Glomerular visceral epithelial cell (primary cell): ENCODE measurements at regions not wholly inside any gene's neighbourhood (a gene's known extent, or its start where the extent isn't known, plus 50 kb on each side); places are given as distances from the start of the nearest gene placed in this dataset.
A peak's percentile ranks its signal among the peaks of the same experiment; 100 is the strongest.

Experiments
- DNase-seq: peaks from one replicate; pipeline ENCODE4 v3.0.0-alpha.2; 2016; ENCODE audit errors: extremely low spot score

- no peak for DNase-seq
These were observed 438.0 kb upstream of the MPDZ start for GRCh38 chr9:13717322-13718054.

- DNase-seq = no peak
These were observed 437.3 kb upstream of the MPDZ start for GRCh38 chr9:13716601-13717321.

DNA sequence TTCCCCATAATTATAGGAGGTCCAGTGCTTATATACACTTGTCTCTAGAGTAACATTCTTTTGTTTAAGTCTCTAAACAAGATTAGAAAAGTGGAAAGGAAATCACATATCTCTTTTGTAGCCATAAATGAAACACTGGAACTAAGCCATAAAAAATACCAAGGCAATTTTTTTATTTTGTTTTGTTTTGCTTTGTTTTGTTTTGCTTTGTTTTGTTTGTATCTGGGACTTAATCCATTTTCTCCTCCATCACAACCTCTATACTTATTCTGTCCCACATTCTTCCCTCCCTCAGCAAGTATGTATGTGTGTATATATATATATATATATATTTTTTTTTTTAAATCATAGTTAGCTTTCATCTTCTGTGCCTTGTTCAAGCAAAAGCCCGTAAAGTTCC, 436.6 kb upstream of the MPDZ start:
- no peak for DNase-seq

- DNase-seq = no peak
These were observed 435.9 kb upstream of the MPDZ start for GRCh38 chr9:13715430-13715829.

- no peak for DNase-seq
These were observed 428.4 kb upstream of the MPDZ start for GRCh38 chr9:13707612-13708576.

DNA sequence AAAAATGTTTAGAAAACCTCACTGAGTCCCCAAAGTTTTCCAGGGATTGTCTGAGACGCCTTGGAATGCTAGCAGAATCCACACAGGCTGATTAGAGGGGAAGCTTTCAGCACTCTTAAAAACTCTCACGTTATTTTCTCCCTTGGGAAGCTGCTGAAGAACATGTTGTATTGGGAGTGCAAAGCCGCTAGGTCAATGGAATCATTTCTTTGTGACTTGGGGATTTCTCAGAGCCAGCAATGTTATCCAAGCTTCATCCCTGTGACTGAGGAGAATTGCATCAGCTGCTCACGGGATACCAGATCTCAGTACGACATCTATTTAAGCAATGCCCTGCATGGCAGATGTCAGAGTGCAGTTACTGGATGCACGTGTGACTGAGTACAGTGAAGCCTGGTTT, 426.4 kb upstream of the MPDZ start:
- DNase-seq = no peak

DNA sequence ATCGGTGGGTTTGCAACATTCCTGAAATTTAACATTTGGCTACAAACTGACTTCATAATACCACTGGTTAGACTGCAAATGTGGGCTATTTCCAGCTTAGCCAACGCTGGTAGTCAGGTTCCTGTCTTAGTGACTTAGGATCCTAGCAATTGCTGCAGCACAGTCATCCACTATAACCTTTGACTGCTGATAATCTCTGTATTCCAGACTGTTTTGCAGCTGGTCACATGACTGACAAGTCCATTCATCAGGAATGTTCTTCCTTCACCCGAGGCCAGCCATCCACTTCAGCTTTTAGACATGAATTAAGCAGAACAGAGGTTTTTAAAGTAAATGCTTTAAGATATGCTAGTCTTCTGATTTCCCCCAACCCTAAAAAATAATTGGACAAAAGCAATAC, 425.9 kb upstream of the MPDZ start:
- no peak for DNase-seq

DNA sequence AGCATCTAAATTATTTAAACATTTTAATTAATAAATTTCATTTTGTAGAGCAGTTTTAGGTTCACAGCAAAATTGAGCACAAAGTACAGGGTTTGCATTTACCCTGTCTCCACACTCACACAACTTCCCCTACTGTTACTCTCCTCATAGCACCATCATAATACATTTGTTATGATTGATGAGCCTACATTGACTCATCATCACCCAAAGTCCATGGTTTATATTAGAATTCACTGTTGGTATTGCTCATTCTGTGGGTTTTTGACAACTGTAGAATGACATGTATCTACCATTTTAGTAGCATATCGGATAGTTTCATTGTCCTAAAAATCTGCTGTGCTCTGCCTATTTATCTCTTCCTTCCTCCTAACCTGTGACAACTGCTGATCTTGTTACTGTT, 411.1 kb upstream of the MPDZ start:
- DNase-seq = peak; percentile 3

- DNase-seq = no peak
These were observed 410.4 kb upstream of the MPDZ start for GRCh38 chr9:13689925-13690324.

GRCh38 chr9:13688990-13689600, 409.6 kb upstream of the MPDZ start:
- no peak for DNase-seq

DNA sequence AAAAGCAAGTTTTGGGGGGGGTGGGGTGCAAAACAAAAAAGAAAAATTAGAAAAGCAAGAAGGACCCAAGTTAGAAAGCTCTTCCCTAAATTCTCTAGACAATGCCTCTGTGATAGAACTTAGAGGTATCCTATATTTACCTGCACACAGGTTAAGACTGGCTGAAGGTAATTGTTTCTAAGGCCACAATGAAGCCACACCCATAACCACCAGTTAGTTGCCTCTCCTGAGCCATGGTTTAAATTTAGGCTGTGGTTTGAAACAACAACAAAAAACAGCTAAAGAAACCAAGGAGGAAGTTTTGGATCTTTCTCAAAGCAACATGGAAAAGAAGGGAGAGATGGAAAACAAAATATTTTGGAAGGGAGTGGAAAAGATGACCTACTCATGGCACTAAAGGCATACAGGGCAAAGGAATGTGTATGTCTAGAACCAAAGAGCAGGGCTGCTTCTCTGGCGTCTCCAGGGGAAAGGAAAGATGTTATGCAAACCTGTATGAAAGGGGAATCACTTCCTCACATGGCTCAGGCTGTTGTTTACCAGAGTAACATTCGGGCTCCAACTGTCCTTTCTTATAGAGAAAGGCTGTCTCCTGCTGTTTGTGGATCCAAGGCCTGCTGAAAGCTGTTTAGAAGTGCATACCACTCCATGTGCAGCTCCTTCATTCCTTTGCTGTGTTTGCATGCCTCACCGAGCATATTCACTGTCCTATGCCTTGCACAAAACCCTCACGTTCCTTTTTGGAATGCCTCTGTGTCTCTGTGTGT, 408.9 kb upstream of the MPDZ start:
- peak; percentile 3 for DNase-seq

DNA sequence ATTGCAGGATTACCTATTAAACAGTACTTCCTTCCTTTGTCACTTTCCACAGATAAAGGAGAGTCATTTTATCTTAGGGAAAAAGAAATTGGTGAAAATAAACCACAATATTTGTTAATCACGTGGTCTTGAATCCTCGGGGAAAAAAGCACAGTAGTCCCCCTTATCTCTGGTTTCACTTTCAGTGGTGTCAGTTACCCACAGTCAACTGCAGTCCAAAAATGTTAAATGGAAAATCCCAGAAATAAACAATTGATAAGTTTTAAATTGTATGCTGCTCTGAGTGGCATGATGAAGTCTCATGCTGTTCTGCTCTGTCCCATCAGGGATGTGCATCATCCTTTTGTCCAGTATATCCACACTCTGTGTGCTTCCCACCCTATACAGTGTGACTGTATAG, 405.2 kb upstream of the MPDZ start:
- DNase-seq = no peak

- no peak for DNase-seq
These were observed 398.3 kb upstream of the MPDZ start for GRCh38 chr9:13677801-13678200.

DNA sequence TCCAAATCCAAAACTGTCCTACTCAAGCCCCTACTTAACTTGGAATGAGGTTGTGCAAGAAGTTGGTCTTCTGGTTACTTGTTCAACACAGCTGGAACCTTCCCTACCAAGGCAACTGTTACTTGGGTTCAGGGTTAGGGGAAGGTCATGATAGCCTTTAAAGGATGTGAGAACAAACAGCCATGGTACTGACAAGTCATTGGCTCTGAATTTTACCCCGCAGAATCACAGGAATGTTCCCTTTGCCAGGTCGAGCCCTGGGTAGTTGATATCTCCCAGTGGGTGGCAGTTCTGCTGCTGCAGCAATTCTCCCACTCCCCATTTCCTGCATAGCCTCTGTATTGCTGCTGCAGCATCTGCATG, 396.1 kb upstream of the MPDZ start:
- no peak for DNase-seq

DNA sequence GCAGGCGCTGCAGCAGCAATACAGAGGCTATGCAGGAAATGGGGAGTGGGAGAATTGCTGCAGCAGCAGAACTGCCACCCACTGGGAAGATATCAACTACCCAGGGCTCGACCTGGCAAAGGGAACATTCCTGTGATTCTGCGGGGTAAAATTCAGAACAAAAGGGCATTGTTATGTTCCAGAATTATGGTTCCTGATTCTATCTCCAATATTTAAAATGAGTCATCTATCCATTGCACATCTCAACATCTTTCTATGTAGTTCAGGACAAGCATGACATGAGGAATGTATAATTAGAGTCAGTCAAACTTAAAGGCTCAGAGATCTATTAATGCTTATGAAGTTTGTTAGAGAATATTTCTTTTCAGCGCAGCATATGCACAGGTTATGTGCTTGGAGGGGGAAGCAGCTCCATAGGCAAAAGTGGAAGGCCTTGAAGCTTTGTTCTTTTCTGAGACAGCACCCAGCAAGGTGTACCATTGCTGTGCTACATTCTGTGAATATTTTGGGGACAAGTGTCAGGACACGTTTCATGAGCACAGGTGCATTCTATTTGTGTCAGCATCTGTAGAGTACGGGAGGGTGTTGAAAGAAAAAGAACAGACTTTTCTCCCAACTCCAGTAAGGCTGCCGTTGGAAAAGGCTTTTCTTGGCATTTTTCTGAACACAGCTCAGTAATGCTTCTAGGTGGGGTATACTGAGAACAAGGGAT, 395.6 kb upstream of the MPDZ start:
- no peak for DNase-seq

DNA sequence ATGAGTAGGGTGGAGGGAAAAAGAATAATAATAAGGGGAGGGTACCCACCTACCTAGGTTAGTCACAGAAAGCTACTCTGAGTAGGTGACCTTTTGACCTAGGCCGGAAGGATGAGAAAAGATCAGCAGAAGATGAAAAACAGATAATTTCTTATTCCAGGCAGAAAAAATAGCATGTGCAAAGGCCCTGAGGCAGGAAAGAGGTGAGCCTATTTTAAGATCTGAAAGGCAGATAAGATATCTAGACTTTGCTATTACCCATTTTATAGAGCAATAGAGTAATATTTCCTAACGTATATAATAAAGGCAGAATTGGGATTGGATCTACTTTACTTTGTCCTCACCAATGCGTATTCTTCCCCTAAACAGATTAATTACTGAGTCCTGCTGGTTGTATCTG, 393.9 kb upstream of the MPDZ start:
- no peak for DNase-seq

GRCh38 chr9:13665418-13666066, 386.1 kb upstream of the MPDZ start:
- no peak for DNase-seq

GRCh38 chr9:13661014-13661413, 381.5 kb upstream of the MPDZ start:
- DNase-seq = no peak

GRCh38 chr9:13651969-13652663, 372.6 kb upstream of the MPDZ start:
- DNase-seq = no peak
